Hematopoietic multipotent progenitor cell treated with erythropoietin and hydrocortisone succinate and interleukin-3 and kit ligand, for 17 days (in vitro differentiated cells): ENCODE measurements at regions not wholly inside any gene's neighbourhood (a gene's known extent, or its start where the extent isn't known, plus 50 kb on each side); places are given as distances from the start of the nearest gene placed in this dataset.

Source experiments
- DNase-seq: peaks from one replicate; pipeline ENCODE4 v3.0.0-alpha.2; 2015; ENCODE audit warnings: low spot score

DNA sequence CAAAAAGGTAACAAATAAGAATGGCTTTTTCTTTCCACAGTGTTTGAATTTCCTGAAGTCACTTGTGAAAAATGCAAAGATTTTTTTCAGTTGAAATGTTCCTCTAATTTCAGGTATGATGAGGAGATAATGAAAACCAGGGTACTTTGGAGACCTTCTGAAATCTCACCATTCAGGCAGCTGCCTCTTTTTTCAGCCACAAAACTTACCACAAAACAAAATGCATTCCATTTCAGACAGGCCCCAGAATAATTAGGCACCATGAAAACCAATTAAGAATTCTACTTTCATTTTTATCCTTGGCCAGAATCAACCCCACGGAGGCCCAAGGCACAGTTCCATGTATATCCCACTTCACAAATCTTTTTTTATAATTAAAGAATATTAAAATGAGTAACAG, 880.3 kb upstream of the ACVR2A start:
- no peak for DNase-seq

DNA sequence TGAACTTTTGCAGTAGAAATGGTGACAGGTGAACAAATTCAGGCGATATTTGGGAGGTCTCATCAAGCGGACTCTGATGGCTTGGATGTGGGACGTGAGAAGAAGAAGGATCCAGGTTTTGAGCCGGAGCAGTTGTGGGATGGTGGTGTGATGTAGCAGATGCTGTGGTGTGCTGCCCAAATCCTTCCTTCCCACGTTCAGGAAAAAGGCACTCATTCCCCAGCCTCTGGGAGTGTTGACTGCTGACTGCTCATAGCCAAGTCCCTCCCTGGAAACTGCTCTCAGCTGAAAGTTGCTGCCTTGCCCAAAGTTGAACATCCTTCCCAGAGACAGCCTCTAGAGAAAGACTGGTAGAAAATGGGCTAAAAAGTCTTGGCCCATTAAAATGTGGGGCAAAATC, 890.3 kb upstream of the ACVR2A start:
- no peak for DNase-seq

DNA sequence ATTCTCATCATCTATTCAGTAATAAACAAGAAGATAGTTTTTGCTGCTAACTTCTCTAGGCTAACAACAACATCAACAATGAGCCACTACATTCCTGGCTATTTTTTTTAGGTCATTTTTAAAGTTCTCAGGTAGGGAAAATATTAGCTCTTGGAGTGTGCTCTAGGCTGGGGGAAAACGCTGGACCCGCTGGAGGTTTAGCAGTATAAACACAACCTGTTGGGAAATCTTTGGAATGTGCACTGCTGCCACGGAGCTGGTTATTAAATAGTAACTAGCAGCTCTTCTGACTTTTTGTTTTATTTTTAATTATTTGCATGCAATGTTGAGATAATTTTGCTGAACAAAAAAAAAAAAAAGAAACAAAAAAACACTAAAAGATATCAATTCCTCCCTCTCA, 892.1 kb upstream of the ACVR2A start:
- no peak for DNase-seq

DNA sequence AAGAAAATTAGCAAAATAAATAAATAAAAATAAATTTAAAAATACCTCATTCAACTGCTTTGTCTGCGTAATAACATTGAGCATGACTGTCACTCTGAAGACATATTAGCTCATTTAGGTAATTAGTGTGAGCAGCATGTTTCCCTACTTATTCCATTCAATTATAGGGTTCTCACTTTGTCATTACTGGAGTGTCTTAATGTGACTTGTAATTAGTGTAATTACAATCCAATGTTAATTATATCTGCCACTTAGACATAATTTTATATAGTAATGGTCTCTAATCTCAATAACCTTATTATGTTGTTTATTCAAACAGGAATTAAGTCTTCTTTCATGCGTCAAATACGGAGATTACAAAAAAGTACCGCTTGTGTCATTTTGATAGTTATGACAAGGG, 893.9 kb upstream of the ACVR2A start:
- no peak for DNase-seq

DNA sequence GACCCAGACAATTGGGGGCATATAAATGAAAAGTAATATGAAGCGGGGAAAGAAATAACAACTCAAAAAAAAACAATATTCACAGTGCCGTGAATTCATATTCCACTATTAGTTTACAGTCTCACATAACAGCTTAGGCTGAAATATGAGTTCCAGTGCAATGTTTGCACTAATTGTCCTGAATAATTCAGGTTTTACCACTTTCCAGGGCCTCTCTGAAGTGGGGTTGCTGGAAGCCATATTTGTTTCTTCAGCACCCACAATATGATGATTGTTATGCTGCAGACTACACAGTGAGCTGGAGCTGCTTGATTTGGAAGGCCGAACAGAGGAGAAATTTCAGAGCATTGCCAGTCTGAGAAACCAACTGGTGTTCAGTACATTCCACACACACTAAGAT, 894.5 kb upstream of the ACVR2A start:
- DNase-seq, result no peak

DNA sequence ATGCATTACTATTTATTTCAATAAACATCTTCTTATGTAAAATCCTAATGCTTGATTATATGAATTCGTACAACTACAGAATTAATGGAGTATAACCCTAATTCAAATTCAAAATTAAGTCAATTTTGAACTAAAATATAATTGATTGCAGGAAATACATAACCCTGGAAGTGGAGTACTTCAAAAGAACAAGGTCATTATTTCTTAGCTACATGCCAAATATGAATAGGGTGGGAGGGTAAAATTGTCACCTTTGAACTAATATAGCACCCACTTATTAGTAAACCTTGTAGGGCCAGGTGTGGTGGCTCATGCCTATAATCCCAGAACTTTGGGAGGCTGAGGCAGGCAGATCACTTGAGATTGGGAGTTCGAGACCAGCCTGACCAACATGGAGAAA, 895.4 kb upstream of the ACVR2A start:
- no peak for DNase-seq

DNA sequence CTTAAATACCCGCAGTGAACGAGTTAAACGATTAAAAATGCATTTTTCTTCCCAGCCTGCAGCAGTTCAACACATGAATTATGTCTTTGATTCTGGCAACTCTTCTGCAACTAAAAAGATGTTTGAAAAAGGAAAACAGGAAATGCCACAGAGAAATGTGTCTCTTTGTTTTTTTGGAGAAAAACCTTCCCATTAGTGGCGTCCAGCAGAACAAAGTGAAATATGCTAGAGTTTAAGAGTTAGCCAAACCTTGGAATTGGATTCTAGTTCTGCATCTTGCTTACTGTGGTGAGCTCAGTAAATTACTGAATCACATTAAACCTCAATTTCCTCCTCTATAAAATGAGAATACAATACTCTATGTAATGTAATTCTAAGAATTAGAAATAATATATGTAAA, 900.2 kb upstream of the ACVR2A start:
- no peak for DNase-seq

DNA sequence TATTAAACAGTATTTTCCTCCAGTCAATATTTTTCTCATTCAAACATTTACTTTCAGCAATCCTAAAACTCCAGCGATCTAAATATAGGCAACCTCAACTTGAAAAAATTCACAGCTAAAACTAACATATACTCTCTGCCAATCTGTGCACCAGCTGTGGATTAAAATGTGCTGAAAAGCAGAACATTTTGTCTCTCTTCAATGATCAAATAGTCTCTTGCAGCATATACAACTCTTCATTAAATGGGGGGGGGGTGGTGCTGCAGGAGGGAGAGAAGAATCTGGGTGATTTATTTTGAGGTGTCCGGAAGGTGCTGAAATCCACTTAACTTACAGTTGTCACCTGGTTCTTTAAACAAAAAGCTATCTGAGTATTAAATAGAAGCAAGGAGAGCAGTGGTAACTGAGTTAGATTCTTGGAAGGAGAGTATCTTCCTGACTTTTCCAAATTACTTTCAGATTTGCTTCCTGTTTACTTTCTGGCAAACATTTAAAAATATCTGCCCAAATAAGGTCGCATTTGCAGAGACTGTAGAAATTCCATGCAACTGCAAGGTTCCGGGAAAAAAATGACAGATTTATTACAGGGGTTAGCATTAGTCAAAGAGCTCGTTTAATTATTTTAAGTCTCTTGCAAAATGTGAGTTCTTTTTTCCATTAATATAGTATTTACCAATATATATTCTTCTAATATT, 904.7 kb upstream of the ACVR2A start:
- DNase-seq, result no peak

DNA sequence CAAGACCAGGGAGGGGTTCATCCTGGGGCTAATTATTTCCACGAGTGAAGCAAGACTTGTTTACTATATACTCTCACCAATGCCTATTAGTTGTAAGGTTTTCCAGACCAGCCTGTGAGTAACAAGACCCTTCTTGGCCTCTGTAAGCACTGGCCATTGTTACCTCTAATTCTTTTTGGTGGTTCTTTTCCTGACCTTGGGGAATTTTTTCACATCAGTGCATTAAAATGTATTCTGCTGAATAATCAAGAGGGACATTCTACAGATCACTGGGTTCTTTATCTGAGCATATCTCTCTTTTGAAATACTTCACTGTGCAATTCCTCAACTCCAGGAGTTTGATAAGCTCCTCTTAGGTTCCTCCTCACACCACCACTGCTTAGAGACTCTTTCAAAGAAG, 909.9 kb upstream of the ACVR2A start:
- DNase-seq, result no peak

DNA sequence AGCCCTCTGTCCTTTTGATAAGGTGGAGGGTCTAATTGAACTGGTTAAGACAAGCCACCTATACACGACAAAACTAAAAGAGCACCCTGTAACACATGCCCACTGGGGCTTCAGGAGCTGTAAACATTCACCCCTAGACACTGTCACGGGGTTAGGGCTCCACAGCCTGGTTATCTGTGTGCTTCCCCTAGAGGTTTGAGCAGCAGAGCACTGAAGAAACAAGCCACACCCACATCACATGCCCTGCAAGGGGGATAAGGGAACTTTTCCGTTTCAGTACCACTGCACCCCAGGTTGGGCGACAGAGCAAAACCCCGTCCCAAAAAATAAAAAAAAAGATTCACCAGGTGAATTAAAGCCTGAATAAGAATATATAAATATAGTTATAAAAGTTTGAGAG, 913.7 kb upstream of the ACVR2A start:
- no peak for DNase-seq

DNA sequence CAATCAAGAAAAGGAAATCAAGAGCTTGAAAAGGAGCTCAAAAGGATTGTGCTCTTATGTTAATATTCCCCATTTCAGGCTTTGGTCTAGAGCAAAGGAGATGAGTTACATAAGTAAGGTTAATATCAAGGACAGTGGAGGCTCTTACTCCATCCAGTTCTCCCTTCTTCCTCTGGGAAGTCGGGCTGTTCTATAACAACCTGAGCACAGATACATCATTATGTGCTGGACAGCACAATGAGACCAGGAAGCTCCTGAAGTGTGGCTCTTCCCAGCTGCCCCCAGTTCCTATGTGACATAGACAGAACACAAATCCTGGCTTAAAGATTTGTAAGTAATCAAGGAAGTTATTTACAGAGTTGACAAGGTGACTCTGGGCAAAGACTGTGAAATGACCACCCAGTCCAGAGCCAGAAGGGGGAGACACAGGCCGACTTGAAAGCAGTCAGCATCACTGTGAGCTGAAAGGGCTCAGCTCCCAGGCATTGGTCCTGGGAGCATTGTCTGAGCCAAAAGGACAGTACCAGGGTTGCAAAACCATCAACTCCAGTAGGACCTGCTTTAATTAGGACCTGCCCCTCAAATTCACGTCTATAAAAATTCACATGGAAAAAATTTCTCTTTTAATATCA, 917.6 kb upstream of the ACVR2A start:
- no peak for DNase-seq

DNA sequence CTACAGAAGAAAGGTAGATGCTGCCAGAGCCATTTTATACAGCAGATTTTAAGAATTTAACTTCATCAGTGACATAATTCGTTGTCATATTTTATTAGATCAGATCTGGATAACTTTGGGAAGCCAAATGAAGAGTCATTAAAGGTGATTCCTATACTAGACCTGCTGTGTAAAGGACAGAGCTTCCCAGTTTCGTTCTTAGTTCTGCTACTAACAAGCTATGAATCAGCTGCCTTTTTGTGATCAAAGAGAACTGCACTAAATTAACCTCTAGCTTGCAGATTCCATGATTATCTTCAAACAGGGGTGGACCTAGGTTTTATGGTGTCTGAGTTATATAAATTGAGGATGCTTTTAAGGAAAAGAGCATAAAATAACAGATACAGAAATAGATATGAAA, 926.5 kb upstream of the ACVR2A start:
- DNase-seq, result no peak

DNA sequence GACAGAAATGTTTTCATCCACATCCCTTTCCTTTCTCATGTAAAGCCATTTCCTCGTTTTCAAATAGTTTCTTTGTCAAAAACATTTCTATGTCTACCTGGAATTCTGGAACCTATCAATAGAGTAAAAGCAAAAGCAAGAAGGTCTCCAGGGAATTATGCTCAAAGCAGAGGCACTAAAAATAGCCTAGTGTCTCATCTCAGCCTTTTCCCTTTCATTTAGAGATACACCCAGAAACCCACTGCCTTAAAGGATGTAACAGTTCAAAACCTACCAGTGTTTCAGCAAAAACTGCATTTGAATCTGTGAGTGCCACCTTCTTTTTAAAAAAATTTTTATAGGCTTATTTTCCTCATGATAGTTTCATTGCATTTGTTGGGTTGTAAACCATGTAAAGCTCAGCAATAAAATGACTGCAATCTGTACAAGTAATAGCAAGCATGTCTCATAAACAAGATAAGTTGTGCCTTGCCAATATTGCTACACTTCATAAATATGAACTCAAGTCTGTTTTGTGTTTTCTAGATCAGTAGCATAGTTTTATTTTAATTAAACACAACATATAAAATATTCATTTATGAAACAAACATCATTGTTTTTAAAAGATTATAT, 927.3 kb upstream of the ACVR2A start:
- no peak for DNase-seq

DNA sequence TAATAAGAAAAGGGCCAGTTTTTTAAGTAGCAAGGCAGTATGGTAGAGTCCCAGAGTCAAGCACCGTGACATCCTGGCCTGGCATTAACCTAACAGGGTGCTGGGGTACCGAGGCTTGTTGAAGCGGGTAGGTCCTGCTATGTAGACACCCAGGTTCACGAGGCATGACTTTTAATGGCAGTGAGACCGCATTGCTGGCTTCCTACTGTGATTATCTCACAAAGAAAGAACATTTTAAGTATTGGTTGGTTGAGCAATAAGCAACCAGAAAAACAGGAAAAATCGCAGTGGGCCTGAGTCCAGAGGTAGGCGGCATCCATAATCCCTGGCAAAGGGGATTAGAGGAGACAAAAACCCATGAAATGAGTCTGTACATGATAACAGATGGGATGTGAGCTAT, 927.9 kb upstream of the ACVR2A start:
- DNase-seq, result no peak

DNA sequence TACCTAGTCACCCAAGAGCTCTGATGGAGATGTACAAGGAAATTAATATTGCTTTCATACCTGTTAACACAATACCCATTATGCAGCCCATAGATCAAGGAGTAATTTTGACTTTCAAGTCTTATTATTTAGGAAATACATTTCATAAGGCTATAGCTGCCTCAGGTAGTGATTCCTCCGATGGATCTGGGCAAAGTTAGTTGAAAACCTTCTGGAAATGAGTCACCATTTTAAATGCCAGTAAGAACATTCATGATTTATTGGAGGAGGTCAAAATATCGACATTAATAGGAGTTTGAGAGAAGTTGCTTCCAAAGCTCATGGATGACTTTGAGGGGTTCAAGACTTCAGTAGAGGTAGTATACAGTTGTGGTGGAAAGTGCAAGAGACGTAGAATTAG, 931.4 kb upstream of the ACVR2A start:
- no peak for DNase-seq

DNA sequence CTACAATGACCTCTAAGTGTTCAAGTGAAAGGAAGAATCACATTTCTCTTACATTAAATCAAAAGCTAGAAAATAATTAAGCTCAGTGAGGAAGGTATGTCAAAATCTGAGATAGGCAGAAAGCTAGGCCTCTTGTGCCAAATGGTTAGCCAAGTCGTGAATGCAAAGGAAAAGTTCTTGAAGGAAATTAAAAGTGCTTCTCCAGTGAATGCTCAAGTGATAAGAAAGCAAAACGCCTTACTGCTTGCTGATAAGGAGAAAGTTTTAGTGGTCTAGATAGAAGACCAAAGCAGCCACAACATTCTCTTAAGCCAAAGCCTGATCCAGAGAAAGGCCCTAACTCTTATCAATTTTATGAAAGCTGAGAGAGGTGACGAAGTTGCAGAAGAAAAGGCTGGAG, 932.3 kb upstream of the ACVR2A start:
- no peak for DNase-seq

DNA sequence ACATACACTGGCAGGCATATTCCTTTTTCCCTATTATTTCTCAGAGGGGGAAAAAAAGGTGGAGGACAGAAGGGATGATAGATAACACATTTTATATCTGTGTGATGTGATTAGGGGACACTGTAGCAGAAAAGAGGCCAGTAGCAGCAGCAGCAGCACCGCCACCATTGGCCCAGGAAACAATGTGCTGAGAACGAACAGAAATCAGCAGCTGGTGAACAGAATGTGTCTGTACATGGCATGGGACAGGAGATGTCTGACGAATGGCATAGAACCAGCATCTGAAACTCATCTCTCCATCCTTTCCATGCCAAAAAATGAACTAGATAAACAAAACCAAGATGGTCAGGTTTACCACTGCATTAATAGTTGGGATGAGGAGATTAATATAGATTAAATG, 936.1 kb upstream of the ACVR2A start:
- no peak for DNase-seq

DNA sequence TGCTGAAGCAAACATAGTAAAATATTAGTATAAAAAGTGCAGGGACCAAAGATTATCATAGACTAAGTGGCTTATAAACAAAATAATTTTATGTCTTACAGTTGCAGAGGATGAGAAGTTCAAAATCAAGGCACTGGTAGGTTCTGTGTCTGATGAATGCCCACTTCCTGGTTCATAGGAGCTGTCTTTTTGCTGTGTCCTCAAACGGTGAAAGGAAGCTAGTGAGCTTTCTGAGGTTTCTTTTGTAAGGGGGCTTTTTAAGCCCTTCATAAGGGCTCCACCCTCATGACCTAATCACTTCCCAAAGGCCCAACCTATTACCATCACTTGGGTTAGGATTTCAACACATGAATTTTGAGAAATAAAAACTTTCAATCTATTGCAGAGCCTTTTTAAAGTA, 946.7 kb upstream of the ACVR2A start:
- no peak for DNase-seq

DNA sequence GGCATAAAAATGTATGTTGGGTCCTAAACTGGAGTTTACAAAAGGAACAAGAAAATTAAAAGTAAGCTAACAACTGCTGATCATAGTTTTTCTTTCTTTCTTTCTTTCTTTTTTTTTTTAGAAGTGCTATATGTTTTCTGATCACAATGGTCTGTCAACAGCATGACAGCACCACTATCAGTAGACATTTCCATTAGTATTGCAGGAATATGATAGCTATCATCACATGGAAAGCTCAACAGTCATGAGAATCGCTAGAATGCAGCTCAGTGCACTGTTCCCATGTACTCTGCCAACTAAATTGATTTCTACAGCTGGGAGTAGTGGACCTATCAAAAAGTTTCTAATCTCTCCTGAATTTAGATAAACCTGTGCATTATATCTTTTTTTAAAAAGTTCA, 950.3 kb upstream of the ACVR2A start:
- DNase-seq, result no peak

DNA sequence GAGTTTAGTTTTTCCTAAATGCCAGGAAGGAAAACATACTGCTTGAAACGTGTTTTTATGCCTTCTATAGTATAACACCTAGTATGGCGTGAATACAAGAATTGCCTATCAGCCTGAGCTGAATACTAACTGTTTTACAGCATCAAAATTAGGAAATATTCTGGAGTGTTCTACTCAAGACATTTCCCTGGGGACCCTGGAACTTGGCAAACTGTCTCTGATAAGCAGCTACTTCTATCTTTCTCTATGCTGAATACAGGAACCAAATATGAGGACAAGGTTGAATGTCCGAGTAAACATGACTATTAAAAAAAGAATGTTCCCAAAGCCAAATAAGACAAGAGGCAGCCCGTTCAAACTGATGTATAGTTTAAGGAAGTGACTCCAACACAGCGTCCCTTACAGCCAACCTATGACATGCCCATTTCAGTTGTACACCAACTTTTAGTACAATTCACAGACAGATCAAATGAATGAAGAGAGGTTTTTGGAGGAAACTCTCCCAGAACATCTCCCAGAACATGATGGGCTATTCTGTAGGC, 951.3 kb upstream of the ACVR2A start:
- no peak for DNase-seq

DNA sequence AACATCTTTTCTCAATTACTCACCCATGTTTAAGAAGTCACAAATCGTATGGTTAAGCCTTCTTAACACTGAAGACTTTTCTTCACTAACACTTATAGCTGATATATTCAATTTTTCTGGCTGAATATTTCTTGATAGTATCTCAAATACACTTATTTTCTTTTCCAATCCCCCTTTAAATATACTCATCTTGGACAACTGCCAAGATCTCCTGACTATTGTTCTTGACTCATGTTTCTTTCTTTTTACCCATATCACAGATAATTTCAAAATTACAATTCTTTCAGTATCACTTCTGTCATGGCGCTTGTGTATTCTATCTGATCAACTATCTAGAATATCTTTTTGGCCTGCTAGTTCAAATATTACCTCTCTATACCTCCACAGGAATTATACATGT, 954.3 kb upstream of the ACVR2A start:
- DNase-seq, result no peak

DNA sequence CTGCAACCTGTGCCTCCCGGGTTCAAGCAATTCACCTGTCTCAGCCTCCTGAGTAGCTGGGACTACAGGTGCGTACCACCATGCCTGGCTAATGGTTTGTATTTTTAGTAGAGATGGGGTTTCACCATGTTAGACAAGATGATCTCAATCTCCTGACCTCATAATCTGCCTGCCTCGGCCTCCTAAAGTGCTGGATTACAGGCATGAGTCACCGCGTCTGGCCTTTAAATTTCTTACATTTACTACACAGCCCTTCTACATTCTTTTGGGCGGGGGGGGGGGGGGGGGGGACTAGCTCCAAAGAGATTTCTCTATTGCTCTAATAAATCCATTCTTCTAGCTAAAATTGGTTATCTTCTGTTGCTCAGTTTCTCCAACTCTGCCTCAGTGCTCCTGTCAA, 964.9 kb upstream of the ACVR2A start:
- DNase-seq, result no peak

DNA sequence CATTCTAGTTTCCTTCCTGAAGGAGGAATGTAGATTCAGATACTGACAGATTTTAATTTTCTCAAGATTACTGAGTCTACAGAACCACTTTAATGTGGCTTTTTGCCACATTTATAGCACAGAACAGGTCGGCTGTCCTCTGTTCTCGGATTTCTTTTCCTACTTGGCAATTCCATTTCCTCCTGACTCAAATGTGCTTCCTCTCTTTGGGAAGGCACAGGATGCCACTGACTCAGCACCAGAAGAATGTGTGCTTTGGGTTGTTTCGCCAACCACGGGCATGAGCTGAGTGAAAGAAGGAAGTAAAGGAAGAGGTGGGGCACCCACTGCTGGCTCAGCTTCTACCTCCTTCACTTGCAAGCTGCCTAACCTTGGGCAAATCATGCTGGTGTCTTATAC, 970.6 kb upstream of the ACVR2A start:
- DNase-seq, result no peak
